ENCODE measurements at regions not wholly inside any gene's neighbourhood (a gene's known extent, or its start where the extent isn't known, plus 50 kb on each side); places are given as distances from the start of the nearest gene placed in this dataset.

- H3K4me3 Mint-ChIP-seq, result no peak overlapping the region
These were observed 238.1 kb upstream of the ZWINT start for GRCh38 chr10:56599201-56599600.

GRCh38 chr10:56596257-56596656, 235.2 kb upstream of the ZWINT start:
- H3K9me3 ChIP-seq (ENCODE audit: control insufficient read depth, low read length, poor library complexity, severe bottlenecking), result no peaks in the 10 kb centered on the region
- ATAC-seq (no peak), DNase-seq (no peak)
- Mint-ChIP-seq H3K4me1 (no peaks in the 10 kb centered on the region), H3K27me3 (no peaks in the 10 kb centered on the region), H3K27ac (no peak overlapping the region), H3K36me3 (ENCODE audit: low read depth) (no peaks in the 10 kb centered on the region), H3K4me3 (no peak overlapping the region)

More at GRCh38 chr10:56599201-56599600, 238.1 kb upstream of the ZWINT start:
- no peaks in the 10 kb centered on the region for H3K36me3 Mint-ChIP-seq (ENCODE audit: low read depth)
- no peaks in the 10 kb centered on the region for H3K27me3 Mint-ChIP-seq
- DNase-seq (no peak), ATAC-seq (no peak)
- H3K4me1 Mint-ChIP-seq, result no peaks in the 10 kb centered on the region
- H3K9me3 ChIP-seq (ENCODE audit: control insufficient read depth, low read length, poor library complexity, severe bottlenecking), result no peaks in the 10 kb centered on the region
- H3K27ac Mint-ChIP-seq, result no peak overlapping the region

GRCh38 chr10:56593120-56593519, 232.1 kb upstream of the ZWINT start:
- DNase-seq (no peak), ATAC-seq (no peak)
- H3K27ac Mint-ChIP-seq, result no peak overlapping the region
- no peaks in the 10 kb centered on the region for H3K4me1 Mint-ChIP-seq
- H3K27me3 Mint-ChIP-seq, result no peaks in the 10 kb centered on the region
- no peaks in the 10 kb centered on the region for H3K36me3 Mint-ChIP-seq (ENCODE audit: low read depth)
- no peak overlapping the region for H3K4me3 Mint-ChIP-seq
- no peaks in the 10 kb centered on the region for H3K9me3 ChIP-seq (ENCODE audit: control insufficient read depth, low read length, poor library complexity, severe bottlenecking)

GRCh38 chr10:56586461-56586891, 225.4 kb upstream of the ZWINT start:
- no peaks in the 10 kb centered on the region for H3K36me3 Mint-ChIP-seq (ENCODE audit: low read depth)
- H3K4me3 Mint-ChIP-seq, result no peak overlapping the region
- no peak overlapping the region for H3K27ac Mint-ChIP-seq

GRCh38 chr10:56585447-56586171, 224.6 kb upstream of the ZWINT start:
- Mint-ChIP-seq H3K27me3 (no peaks in the 10 kb centered on the region), H3K4me3 (no peak overlapping the region), H3K4me1 (no peaks in the 10 kb centered on the region), H3K27ac (no peak overlapping the region), H3K36me3 (ENCODE audit: low read depth) (no peaks in the 10 kb centered on the region)
- no peak for DNase-seq
- no peak for ATAC-seq
- H3K9me3 ChIP-seq (ENCODE audit: control insufficient read depth, low read length, poor library complexity, severe bottlenecking), result no peaks in the 10 kb centered on the region

More at GRCh38 chr10:56586461-56586891, 225.4 kb upstream of the ZWINT start:
- H3K27me3 Mint-ChIP-seq, result no peaks in the 10 kb centered on the region
- no peaks in the 10 kb centered on the region for H3K4me1 Mint-ChIP-seq
- H3K9me3 ChIP-seq (ENCODE audit: control insufficient read depth, low read length, poor library complexity, severe bottlenecking), result no peaks in the 10 kb centered on the region
- ATAC-seq (no peak), DNase-seq (no peak)

- ATAC-seq (no peak), DNase-seq (no peak)
- Mint-ChIP-seq H3K36me3 (ENCODE audit: low read depth) (no peaks in the 10 kb centered on the region), H3K27ac (no peak overlapping the region), H3K4me3 (no peak overlapping the region), H3K27me3 (no peaks in the 10 kb centered on the region), H3K4me1 (no peaks in the 10 kb centered on the region)
- H3K9me3 ChIP-seq (ENCODE audit: control insufficient read depth, low read length, poor library complexity, severe bottlenecking), result no peaks in the 10 kb centered on the region
These were observed 222.3 kb upstream of the ZWINT start for GRCh38 chr10:56583316-56583715.

- DNase-seq, result no peak
- Mint-ChIP-seq H3K4me1 (no peaks in the 10 kb centered on the region), H3K27me3 (no peaks in the 10 kb centered on the region), H3K27ac (no peak overlapping the region), H3K4me3 (no peak overlapping the region), H3K36me3 (ENCODE audit: low read depth) (no peaks in the 10 kb centered on the region)
- no peak for ATAC-seq
- H3K9me3 ChIP-seq (ENCODE audit: control insufficient read depth, low read length, poor library complexity, severe bottlenecking), result no peaks in the 10 kb centered on the region
These were observed 206.5 kb upstream of the ZWINT start for GRCh38 chr10:56567580-56567979.

GRCh38 chr10:56561336-56561735, 200.3 kb upstream of the ZWINT start:
- Mint-ChIP-seq H3K4me3 (no peak overlapping the region), H3K27me3 (no peaks in the 10 kb centered on the region), H3K27ac (no peak overlapping the region), H3K36me3 (ENCODE audit: low read depth) (no peaks in the 10 kb centered on the region), H3K4me1 (no peaks in the 10 kb centered on the region)
- DNase-seq, result no peak
- peaks cover 2% of the 10 kb centered on the region for H3K9me3 ChIP-seq (ENCODE audit: control insufficient read depth, low read length, poor library complexity, severe bottlenecking)
- ATAC-seq, result no peak

GRCh38 chr10:56551037-56551436, 190.0 kb upstream of the ZWINT start:
- DNase-seq (no peak), ATAC-seq (no peak)
- Mint-ChIP-seq H3K4me1 (no peaks in the 10 kb centered on the region), H3K27me3 (no peaks in the 10 kb centered on the region), H3K4me3 (no peak overlapping the region), H3K27ac (no peak overlapping the region), H3K36me3 (ENCODE audit: low read depth) (no peaks in the 10 kb centered on the region)
- peaks cover under 1% of the 10 kb centered on the region for H3K9me3 ChIP-seq (ENCODE audit: control insufficient read depth, low read length, poor library complexity, severe bottlenecking)

GRCh38 chr10:56547163-56547562, 186.1 kb upstream of the ZWINT start:
- H3K4me1 Mint-ChIP-seq, result no peaks in the 10 kb centered on the region
- H3K27me3 Mint-ChIP-seq, result no peaks in the 10 kb centered on the region
- no peak overlapping the region for H3K4me3 Mint-ChIP-seq
- H3K36me3 Mint-ChIP-seq (ENCODE audit: low read depth), result no peaks in the 10 kb centered on the region
- ATAC-seq (no peak), DNase-seq (no peak)
- no peak overlapping the region for H3K27ac Mint-ChIP-seq
- no peaks in the 10 kb centered on the region for H3K9me3 ChIP-seq (ENCODE audit: control insufficient read depth, low read length, poor library complexity, severe bottlenecking)

GRCh38 chr10:56537984-56538383, 176.9 kb upstream of the ZWINT start:
- Mint-ChIP-seq H3K4me3 (no peak overlapping the region), H3K4me1 (no peaks in the 10 kb centered on the region), H3K36me3 (ENCODE audit: low read depth) (no peaks in the 10 kb centered on the region), H3K27ac (no peak overlapping the region), H3K27me3 (no peaks in the 10 kb centered on the region)
- ATAC-seq (no peak), DNase-seq (no peak)
- no peaks in the 10 kb centered on the region for H3K9me3 ChIP-seq (ENCODE audit: control insufficient read depth, low read length, poor library complexity, severe bottlenecking)

- no peak for DNase-seq
- peaks cover 2% of the 10 kb centered on the region for H3K9me3 ChIP-seq (ENCODE audit: control insufficient read depth, low read length, poor library complexity, severe bottlenecking)
- Mint-ChIP-seq H3K27ac (no peak overlapping the region), H3K4me3 (no peak overlapping the region), H3K4me1 (no peaks in the 10 kb centered on the region), H3K27me3 (no peaks in the 10 kb centered on the region), H3K36me3 (ENCODE audit: low read depth) (no peaks in the 10 kb centered on the region)
- ATAC-seq, result no peak
These were observed 161.1 kb upstream of the ZWINT start for GRCh38 chr10:56522166-56522565.

GRCh38 chr10:56508562-56508961, 147.5 kb upstream of the ZWINT start:
- H3K4me1 Mint-ChIP-seq, result no peaks in the 10 kb centered on the region
- H3K27me3 Mint-ChIP-seq, result no peaks in the 10 kb centered on the region
- no peaks in the 10 kb centered on the region for H3K9me3 ChIP-seq (ENCODE audit: control insufficient read depth, low read length, poor library complexity, severe bottlenecking)
- H3K27ac Mint-ChIP-seq, result no peak overlapping the region
- no peak for ATAC-seq
- DNase-seq, result no peak
- no peak overlapping the region for H3K4me3 Mint-ChIP-seq
- no peaks in the 10 kb centered on the region for H3K36me3 Mint-ChIP-seq (ENCODE audit: low read depth)

GRCh38 chr10:56507033-56507432, 146.0 kb upstream of the ZWINT start:
- Mint-ChIP-seq H3K36me3 (ENCODE audit: low read depth) (no peaks in the 10 kb centered on the region), H3K27me3 (no peaks in the 10 kb centered on the region), H3K4me1 (no peaks in the 10 kb centered on the region), H3K27ac (no peak overlapping the region), H3K4me3 (no peak overlapping the region)
- no peak for DNase-seq
- no peaks in the 10 kb centered on the region for H3K9me3 ChIP-seq (ENCODE audit: control insufficient read depth, low read length, poor library complexity, severe bottlenecking)
- ATAC-seq, result no peak
